ENCODE measurements at regions not wholly inside any gene's neighbourhood (a gene's known extent, or its start where the extent isn't known, plus 50 kb on each side); places are given as distances from the start of the nearest gene placed in this dataset.
A peak's percentile ranks its signal among the peaks of the same experiment; 100 is the strongest.

DNA sequence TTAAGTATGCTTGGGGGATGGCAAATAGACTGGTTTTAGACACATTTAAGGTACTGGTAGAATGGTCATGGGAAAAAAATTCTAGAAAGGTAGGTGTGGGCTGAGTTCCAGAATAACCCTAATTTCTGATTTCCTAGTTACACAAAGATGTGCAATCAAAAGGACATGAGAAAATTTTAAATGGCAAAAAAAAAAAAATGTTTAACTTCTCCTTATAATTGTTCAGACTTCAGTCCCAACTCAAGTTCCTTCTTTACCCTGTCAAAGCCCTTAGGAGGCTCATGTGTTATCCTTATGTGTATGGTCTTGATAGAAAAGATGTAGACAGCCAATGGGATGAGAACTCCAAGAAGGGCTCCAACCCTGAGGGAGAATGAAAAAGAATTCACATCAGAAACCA, 153.3 kb upstream of the PLEKHG7 start:
- DNase-seq: no peak
- H3K4me3 Mint-ChIP-seq: no peak overlapping the region
- H3K9me3 Mint-ChIP-seq: peaks cover 0 to 2% of the 10 kb centered on the region in 2 donors
- H3K27ac Mint-ChIP-seq: peak overlapping the region; percentile 21
- peaks cover 2 to 3% of the 10 kb centered on the region in 2 donors for H3K36me3 Mint-ChIP-seq
- no peak for ATAC-seq (replicated peaks)
- H3K4me1 Mint-ChIP-seq: peaks cover 11 to 17% of the 10 kb centered on the region in 2 donors
- no peaks in the 10 kb centered on the region for H3K27me3 Mint-ChIP-seq

DNA sequence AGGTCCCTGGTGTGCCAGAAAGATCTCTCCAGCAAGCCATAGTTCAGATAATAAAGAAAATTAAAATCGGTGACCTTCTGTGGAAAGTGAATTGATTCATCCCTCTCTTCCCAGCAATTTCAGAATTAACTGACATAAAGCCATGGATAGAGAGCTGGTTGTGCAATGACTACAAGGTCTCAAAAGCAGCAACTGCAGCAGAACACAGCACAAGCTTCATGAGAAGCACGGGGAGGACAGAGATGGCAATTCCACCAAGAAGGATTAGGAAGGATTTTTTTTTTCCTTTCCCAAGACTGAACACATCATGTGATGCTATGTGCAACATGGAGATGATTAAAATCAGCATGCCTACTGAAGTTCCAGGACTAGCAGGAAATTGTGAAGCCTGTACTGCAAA, 154.9 kb upstream of the PLEKHG7 start:
- ATAC-seq (replicated peaks) (no peak), DNase-seq (no peak)
- Mint-ChIP-seq H3K27ac (no peak overlapping the region), H3K27me3 (no peaks in the 10 kb centered on the region), H3K4me3 (no peak overlapping the region), H3K4me1 (peaks cover 25 to 27% of the 10 kb centered on the region in 2 donors), H3K9me3 (peaks cover 0 to 2% of the 10 kb centered on the region in 2 donors), H3K36me3 (peaks cover 2 to 3% of the 10 kb centered on the region in 2 donors)

DNA sequence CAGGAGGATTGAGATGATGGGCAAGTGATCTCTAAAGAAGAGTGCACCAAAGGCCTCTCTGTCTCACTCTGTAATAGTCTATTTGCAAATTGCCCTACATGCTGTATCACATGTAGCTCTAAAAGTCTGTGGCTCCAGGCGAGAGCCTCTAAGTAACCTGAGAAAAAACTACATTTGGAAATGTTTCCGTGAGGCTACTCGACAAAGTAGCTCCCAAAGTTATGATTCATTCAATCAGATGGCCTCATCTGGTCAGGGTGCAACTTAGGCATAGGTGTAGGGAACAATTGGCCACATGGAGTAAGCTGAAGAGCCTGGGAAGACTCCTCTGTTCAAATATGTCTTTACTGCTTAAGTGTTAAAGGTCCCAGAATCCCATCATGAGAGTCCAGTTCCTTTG, 155.4 kb upstream of the PLEKHG7 start:
- H3K27ac Mint-ChIP-seq: no peak overlapping the region
- peaks cover 26 to 30% of the 10 kb centered on the region in 2 donors for H3K4me1 Mint-ChIP-seq
- no peak for DNase-seq
- no peak overlapping the region for H3K4me3 Mint-ChIP-seq
- H3K36me3 Mint-ChIP-seq: peaks cover 2 to 3% of the 10 kb centered on the region in 2 donors
- ATAC-seq (replicated peaks): no peak
- H3K9me3 Mint-ChIP-seq: peaks cover 0 to 2% of the 10 kb centered on the region in 2 donors
- no peaks in the 10 kb centered on the region for H3K27me3 Mint-ChIP-seq

DNA sequence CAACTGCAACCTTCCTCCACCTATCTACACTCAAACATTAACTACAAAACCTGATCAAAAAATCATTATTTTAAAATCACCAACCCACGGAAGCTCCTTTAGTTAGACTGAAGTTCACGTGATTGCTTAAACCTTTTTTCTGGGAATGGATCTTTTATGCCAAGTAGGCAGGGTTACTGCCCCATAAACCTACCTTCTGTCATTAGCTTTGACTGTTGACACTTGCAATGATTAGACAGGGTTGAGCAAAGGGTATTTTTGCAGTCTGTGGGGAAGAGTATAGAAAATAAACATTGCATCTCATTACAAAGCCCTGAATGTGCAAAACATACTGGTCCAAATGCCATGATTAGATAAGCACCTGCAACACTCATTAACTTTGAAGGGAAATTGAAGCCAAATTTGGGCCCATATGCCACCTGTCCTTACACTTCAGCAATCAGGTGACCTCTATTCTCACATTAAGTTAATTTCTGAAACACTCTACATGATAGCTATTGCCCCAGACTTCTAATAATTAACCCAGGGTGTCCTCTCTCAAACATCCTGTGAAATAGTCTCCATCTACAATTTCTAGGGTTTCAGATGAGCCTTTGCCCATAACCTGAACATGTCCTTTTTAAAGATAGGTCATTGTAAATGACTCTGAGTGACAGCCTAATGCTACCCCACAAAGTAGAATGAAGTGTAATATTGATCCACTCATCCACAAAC, 156.0 kb upstream of the PLEKHG7 start:
- DNase-seq (no peak), ATAC-seq (replicated peaks) (peak; percentile 29 to 47)
- Mint-ChIP-seq H3K27ac (no peak overlapping the region), H3K9me3 (peaks cover 0 to 2% of the 10 kb centered on the region in 2 donors), H3K36me3 (peaks cover 2 to 3% of the 10 kb centered on the region in 2 donors), H3K4me3 (no peak overlapping the region), H3K27me3 (no peaks in the 10 kb centered on the region), H3K4me1 (peaks cover 30 to 36% of the 10 kb centered on the region in 2 donors)

DNA sequence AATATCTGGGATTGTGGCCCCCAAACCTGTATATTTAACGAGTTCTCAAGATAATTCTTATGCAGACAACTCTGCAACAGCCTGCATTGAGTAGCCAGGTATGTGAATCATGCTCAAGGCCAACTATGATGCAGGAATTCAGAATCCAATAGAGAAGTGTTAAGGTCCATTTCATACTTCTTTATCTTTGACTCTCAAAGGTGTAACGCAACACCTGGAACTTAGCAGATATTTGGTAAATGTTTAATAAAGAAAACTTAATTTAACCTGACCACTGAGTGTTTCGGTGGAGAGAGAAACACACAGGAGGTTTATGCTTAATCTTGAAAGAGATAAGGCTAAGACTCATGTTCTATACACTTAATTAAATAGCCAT, 156.5 kb upstream of the PLEKHG7 start:
- Mint-ChIP-seq H3K27ac (no peak overlapping the region), H3K27me3 (no peaks in the 10 kb centered on the region)

GRCh38 chr12:92544322-92544721, 158.5 kb upstream of the PLEKHG7 start:
- peaks cover 0 to 2% of the 10 kb centered on the region in 2 donors for H3K9me3 Mint-ChIP-seq
- H3K4me3 Mint-ChIP-seq: no peak overlapping the region
- no peak overlapping the region for H3K27ac Mint-ChIP-seq
- H3K4me1 Mint-ChIP-seq: peaks cover 50 to 61% of the 10 kb centered on the region in 2 donors
- no peaks in the 10 kb centered on the region for H3K27me3 Mint-ChIP-seq
- DNase-seq (no peak), ATAC-seq (replicated peaks) (no peak)
- peaks cover 2 to 3% of the 10 kb centered on the region in 2 donors for H3K36me3 Mint-ChIP-seq

More for the DNA sequence above, 156.5 kb upstream of the PLEKHG7 start:
- peaks cover 33 to 41% of the 10 kb centered on the region in 2 donors for H3K4me1 Mint-ChIP-seq
- H3K9me3 Mint-ChIP-seq: peaks cover 0 to 2% of the 10 kb centered on the region in 2 donors
- H3K4me3 Mint-ChIP-seq: no peak overlapping the region
- peaks cover 2 to 3% of the 10 kb centered on the region in 2 donors for H3K36me3 Mint-ChIP-seq
- ATAC-seq (replicated peaks) (no peak), DNase-seq (no peak)

DNA sequence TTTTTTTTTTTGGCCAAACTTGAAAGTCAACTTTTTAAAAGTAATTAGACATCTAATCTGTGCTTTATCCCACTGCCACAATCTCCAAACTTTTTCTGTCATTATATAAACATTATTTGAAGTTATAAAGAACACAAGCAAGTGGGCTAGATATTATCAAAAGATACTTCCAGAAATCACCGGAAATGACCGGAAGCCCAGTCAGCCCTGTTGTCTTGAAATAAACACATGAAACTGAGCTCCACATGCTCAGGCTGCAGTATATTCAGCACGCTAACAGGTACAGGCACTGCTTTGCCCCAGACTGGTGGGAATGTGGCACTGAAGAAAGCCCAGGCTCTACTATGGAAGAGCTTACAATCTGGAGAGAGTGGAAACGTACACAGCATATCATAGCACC, 158.9 kb upstream of the PLEKHG7 start:
- Mint-ChIP-seq H3K4me3 (no peak overlapping the region), H3K27me3 (no peaks in the 10 kb centered on the region)

DNA sequence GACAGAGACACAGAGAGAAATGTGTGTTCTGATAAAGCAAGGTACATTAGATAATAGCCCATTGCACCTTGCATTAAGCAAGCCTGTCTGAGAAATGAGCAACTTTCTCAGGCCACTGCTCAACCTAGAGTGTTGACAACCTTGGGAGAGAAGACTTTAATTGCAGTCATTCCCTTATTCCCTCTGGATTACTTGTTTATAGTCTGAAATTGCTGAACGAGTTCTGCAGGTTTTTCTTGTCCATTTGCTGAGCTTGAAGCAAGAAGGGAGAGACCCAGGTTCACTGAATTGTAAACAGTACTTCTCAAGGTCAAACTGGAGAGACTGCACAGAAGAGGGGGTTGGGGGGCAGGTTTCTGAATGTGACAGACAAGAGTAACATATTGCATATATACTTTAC, 159.4 kb upstream of the PLEKHG7 start:
- no peak for DNase-seq
- Mint-ChIP-seq H3K4me1 (peaks cover 54 to 70% of the 10 kb centered on the region in 2 donors), H3K27me3 (no peaks in the 10 kb centered on the region), H3K36me3 (no peaks in the 10 kb centered on the region), H3K4me3 (no peak overlapping the region), H3K9me3 (no peaks in the 10 kb centered on the region), H3K27ac (peak overlapping the region; percentile 28)
- ATAC-seq (replicated peaks): no peak

More for the DNA sequence above, 158.9 kb upstream of the PLEKHG7 start:
- no peak for DNase-seq
- Mint-ChIP-seq H3K4me1 (peaks cover 53 to 65% of the 10 kb centered on the region in 2 donors), H3K27ac (peak overlapping the region; percentile 67), H3K36me3 (peaks cover under 1 to 1% of the 10 kb centered on the region in 2 donors), H3K9me3 (peaks cover 0 to under 1% of the 10 kb centered on the region in 2 donors)
- no peak for ATAC-seq (replicated peaks)

DNA sequence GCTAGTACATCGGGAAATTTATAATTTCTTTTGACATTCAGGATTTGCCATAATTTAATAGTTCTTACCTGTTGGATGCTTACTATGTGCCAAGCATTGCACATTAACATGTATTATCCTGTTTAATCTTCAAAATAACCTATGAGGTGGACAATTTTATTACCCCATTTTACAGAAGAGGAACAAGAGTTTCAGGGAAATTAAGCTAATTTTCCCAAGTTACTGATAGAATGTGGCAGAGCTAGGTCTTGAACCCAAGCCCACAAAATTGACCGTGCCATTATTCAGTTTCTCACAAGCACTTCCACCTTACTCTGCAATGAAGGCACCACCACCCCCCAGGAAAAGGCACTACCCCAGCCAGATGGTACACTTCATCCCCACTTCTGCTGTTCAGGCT, 161.1 kb upstream of the PLEKHG7 start:
- no peaks in the 10 kb centered on the region for H3K36me3 Mint-ChIP-seq
- no peaks in the 10 kb centered on the region for H3K9me3 Mint-ChIP-seq
- H3K4me1 Mint-ChIP-seq: peaks cover 55 to 77% of the 10 kb centered on the region in 2 donors
- DNase-seq (no peak), ATAC-seq (replicated peaks) (no peak)
- H3K27me3 Mint-ChIP-seq: no peaks in the 10 kb centered on the region
- H3K4me3 Mint-ChIP-seq: peak overlapping the region in 1 of 2 donors; percentile 8
- peak overlapping the region; percentile 59 for H3K27ac Mint-ChIP-seq

DNA sequence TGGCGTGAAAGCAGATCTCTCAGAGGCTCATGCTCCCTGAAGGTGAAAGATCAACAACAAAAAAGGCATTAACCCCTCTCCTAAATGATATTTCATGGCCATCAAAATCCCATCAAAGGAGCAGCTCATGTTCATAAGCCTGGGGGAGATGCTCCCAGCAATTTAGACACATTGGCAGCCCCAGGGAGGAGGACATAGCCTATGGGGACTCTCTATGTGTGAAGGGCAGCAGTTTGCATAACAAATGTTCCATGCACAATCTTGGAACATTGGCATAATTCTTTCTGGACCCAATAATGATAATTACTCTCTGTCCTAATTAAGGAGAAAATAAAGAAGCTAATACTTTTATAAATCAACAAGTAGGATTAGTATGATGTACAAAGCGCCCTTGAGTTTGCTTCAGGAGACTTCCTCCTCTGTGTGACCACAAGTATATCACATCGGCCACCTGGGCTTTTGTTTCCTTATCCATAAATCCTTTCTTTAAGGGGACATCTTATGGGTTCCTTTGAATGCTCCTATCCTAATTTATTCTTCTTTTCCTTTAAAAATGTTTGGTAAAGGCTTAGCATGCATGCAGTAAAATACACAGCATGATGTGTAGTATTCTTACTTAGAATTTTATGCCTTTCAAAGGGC, 161.9 kb upstream of the PLEKHG7 start:
- Mint-ChIP-seq H3K4me3 (peak overlapping the region; percentile 68 to 78), H3K9me3 (no peaks in the 10 kb centered on the region), H3K4me1 (peaks cover 52 to 77% of the 10 kb centered on the region in 2 donors), H3K27me3 (no peaks in the 10 kb centered on the region), H3K27ac (peak overlapping the region; percentile 94), H3K36me3 (no peaks in the 10 kb centered on the region)
- DNase-seq (no peak), ATAC-seq (replicated peaks) (peak in 1 of 2 donors; percentile 1)

- peaks cover 53 to 80% of the 10 kb centered on the region in 2 donors for H3K4me1 Mint-ChIP-seq
- no peaks in the 10 kb centered on the region for H3K9me3 Mint-ChIP-seq
- H3K36me3 Mint-ChIP-seq: no peaks in the 10 kb centered on the region
- peak; percentile 56 to 61 for ATAC-seq (replicated peaks)
- peak overlapping the region; percentile 94 for H3K27ac Mint-ChIP-seq
- peak; percentile 23 for DNase-seq
- no peaks in the 10 kb centered on the region for H3K27me3 Mint-ChIP-seq
- peak overlapping the region; percentile 68 to 78 for H3K4me3 Mint-ChIP-seq
Measured at GRCh38 chr12:92539976-92540781, 162.6 kb upstream of the PLEKHG7 start.

DNA sequence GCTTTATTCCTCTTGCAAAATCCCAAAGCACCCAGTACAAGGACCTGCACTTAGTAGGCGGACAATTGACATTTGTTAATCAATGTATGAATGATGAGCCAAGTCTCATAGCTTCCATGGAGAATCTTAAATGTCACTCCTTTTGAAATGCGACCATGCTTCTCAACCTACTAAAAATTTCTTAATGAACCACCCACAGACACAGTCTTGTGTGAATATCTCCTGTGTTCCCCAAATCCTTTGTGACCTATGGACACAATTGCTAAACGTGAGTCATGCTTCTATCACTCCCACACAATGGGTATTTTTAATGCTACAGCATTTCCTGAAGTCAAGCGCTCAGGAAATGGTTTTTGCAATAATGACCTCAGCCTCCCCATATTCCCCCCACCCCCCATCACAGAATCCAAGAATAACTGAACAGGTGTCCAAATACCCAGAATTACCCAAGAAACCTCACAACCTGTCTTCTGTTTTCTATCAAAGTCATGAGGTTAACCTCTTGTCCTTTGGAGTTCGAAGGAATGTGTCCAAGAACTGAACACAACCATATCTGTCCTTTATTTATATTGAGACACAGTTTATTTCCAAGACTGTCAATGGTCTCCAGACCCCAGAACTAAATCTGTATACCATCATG, 163.6 kb upstream of the PLEKHG7 start:
- Mint-ChIP-seq H3K9me3 (no peaks in the 10 kb centered on the region), H3K27me3 (no peaks in the 10 kb centered on the region), H3K4me3 (peak overlapping the region; percentile 29 to 47), H3K4me1 (peaks cover 55 to 79% of the 10 kb centered on the region in 2 donors), H3K36me3 (no peaks in the 10 kb centered on the region), H3K27ac (peak overlapping the region; percentile 94)
- DNase-seq: peak; percentile 41
- ATAC-seq (replicated peaks): peak; percentile 78 to 79

DNA sequence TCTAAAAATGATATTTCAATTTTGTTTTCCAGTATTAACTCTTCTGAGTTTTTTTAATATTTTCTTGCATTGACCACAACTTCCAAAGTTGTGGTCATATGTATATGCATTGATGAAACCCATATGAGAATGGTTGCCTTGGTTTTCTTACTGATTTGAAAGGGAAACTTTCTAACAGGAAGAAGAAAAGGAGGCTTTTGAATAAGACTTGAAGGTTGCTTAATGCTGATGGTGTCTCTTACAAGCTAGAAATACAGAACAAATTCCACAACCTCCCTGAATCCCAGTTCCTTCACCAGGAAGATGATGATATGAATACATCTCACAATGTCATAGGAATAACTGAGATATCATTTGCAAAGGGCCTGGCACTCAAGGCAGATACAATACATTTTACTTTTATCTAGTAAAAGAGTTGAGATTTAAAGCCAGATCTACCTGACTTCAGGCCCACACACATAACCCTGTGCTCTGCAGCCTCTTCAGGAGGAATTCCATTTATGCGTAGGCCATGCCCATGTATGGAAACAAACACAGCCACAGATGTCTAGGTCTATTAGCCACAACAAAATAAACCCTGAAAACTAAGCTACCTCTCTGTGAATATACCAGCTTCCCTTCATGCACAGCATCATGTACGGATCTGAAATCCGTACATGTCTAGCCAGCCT, 165.4 kb upstream of the PLEKHG7 start:
- H3K27ac Mint-ChIP-seq: peak overlapping the region; percentile 74
- H3K27me3 Mint-ChIP-seq: no peaks in the 10 kb centered on the region
- no peaks in the 10 kb centered on the region for H3K9me3 Mint-ChIP-seq
- no peaks in the 10 kb centered on the region for H3K36me3 Mint-ChIP-seq
- H3K4me3 Mint-ChIP-seq: peak overlapping the region in 1 of 2 donors; percentile 31
- ATAC-seq (replicated peaks) (no peak), DNase-seq (no peak)
- H3K4me1 Mint-ChIP-seq: peaks cover 47 to 63% of the 10 kb centered on the region in 2 donors
